ENCODE measurements at regions not wholly inside any gene's neighbourhood (a gene's known extent, or its start where the extent isn't known, plus 50 kb on each side); places are given as distances from the start of the nearest gene placed in this dataset.

DNA sequence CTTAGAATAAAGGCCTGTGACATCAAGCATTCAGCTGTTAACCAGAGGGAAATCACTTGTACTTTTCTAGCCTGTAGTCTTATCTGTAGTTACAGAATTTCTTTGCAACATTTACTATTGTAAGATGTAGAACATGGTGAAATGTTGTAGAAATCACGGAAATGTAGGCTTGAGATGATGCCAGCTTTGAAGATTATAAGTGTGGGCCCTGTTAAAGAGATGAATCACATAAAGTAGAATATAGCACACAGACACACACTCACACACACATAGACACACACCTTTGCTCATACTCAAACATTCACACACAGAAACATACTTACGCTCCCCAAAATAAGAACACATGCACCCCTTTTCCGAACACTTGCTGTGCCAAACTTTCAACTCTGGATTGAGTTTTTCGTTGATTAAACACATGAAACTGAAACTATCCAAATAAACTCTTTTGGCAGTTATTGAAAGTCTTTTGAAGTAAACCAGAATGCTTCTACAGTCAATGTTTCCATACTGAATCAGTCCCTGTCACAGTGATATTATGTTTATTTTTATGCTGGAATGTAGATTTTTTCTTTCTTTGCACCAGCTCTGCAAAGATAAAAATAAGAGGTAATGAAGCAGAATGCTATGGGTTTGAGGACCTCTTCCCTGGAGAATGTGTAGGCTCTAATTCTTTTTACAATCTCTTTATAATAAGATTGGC lies 230.3 kb upstream of the MEOX2 start:
- no peak for DNase-seq (ENCODE audit: low spot score)

DNA sequence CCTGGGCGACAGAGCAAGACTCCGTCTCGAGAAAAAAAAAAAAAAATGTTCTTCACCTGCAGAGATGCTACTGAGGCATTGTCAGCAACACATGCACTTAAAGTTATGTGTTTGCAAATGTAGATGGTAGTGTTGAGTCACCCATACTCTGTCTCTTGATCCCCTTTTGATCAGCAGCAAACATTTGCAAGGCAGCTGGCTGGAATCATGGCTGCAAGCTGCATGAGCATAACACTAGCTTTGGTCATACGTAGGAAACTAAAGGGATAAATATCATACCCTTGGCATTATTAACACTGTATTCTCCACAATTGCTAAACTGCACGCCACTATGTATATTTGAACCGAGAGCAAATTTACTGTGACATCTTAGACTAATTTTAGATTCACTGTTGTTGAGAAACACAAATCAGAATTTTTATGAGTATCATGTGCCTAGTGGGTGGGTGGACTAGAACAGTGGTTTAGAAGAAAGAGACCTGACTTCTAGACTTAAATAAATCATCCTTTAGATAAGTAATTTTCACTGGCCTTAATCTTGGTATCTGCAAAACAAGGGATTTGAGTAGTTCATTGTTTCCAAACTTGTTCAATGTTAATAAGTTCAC lies 229.3 kb upstream of the MEOX2 start:
- DNase-seq (ENCODE audit: low spot score) = no peak

DNA sequence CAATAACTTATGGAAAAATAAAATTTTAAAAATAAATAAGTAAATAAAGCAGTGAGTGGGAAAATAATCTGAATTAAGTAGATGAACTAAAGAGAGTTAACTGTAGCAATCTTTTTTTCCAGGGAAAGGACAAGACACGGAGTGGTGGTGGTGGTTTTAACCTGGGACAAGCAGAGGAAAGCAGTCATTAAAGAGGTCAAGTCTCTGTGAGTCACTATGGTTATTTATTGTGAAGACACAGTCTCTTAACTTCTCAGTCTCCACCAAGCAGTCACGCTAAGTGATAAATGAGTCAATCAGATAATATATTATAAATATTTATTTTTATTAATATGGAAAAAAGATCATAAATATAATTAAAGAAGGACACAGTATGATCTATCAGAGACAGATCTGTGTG lies 228.1 kb upstream of the MEOX2 start:
- DNase-seq (ENCODE audit: low spot score) = no peak

GRCh38 chr7:15906436-15906835 lies 220.0 kb upstream of the MEOX2 start:
- no peak for DNase-seq (ENCODE audit: low spot score)

DNA sequence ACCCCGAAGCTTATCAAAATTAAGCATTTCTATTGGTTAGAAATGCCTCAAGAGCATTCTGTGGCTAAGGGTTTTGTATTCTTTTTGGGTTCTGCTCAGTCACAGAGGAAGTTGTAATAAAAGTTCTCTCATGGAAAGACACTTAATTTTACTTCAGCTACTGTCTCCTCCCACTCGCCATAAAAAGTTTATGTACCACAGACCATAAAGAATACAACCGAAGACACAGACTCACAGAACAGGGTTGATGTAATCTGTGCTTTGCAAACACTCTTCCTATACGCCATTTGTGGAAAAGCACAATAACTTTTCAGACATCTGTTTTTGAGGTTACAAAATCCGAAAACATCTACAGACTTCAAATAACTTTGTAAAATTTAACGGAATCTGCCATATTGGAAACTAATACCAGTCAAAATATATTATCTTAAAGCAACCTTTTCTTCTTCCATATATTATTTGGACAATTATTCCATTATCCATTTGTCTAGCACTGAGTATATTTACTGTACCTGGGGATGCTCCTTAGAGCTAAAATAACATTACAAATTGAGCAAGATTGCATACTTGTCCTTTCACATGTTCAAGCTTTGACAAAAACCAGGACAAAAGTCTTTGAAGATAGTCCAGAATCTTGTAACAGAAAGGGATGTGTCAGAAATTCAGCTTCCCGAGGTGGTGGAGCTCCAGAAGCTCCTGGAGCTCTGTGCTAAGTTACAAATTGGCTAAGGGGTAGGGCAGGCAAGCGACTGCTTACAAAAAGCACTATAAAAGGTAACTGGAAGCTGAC lies 219.0 kb upstream of the MEOX2 start:
- DNase-seq (ENCODE audit: low spot score) = no peak

DNA sequence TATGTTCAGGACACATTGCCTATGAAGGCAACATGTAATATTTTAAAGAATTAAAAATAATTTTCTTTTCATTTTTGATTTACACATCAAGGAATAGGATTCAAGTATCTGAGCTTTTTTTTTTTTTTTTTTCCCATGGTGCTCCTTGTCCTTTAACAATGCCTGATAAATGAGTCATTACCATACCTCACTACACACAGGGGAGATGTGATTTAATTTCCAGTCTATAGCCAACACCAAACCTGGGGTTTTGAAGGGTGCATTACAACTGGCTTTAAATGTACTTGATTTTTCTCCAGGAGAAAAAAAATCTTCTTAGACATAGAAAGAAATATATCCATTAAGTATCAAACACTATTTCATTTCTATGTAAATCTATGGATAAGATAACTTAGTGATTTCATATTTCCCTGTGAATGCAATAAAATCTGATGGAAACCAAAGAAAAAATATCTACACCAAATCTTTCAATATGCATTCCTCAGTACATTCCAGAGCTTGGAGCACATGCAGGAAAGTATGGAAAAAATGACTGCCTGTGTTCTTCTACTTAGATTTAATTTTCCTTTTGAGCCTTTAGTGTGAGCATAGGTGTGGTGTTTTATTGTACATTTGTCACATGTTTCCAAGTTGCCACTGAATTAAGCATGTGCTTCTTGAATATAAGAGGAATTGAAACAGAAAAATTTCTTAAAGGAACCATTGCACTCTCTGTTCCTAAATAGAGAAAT lies 204.8 kb upstream of the MEOX2 start:
- DNase-seq (ENCODE audit: low spot score) = peak; percentile 7

DNA sequence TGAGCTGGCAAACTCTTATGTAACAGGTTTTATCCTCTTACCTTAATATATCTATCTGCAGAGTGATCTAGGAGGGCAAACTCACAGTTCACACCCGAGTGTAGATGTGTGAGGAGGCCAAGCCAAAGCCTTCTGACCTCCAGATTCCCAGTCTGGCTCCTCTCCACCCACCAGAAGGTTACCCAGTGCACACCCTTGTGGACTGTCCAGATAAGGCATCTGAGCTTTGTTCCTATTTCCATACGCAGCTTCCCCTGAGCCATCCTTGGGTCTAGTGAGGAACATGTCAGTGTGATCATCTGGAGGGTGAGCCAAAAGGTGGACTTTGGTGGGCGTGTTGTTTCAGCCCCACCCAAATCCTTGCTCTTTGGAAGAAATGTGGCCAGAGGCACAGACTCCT lies 203.0 kb upstream of the MEOX2 start:
- DNase-seq (ENCODE audit: low spot score) = peak; percentile 7

DNA sequence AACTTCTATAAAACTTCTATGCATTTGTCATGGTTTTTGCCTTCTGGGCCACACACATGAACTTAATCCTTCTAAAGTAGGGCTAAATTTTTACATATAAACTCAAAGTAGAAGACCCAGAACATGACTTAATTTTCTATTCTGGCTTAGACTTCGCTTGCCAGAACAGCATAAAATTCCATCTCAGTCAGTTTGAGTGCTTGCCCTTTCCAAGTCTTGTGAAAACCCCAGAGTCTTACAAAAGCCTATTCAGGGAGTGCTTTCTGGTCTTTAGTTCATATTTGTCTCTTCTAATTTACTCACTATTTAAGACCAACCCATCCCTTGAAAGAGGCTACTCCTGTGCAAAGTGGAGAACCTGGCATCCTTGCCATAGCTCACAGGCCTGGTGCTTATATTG lies 201.6 kb upstream of the MEOX2 start:
- no peak for DNase-seq (ENCODE audit: low spot score)

DNA sequence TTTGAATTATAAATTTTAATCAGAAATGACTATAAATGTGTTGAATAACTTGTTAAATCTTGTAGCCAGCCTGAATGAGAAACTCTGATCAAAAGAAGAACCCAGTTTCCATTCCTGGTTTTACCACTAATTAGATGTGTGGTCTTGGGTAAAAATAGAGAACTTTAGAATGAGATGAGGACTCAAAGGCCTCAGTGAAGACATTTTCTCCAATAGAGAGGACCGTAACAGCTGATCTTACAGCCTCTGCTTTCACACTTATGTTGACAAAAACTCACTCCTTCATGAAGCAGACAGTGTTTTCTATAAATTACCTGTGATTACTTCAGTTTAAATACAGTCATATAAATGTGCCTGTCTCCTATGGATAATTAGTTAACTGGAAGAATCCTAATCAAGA lies 200.1 kb upstream of the MEOX2 start:
- no peak for DNase-seq (ENCODE audit: low spot score)

- no peak for DNase-seq (ENCODE audit: low spot score)
Observed at GRCh38 chr7:15885678-15886077, 199.2 kb upstream of the MEOX2 start.

DNA sequence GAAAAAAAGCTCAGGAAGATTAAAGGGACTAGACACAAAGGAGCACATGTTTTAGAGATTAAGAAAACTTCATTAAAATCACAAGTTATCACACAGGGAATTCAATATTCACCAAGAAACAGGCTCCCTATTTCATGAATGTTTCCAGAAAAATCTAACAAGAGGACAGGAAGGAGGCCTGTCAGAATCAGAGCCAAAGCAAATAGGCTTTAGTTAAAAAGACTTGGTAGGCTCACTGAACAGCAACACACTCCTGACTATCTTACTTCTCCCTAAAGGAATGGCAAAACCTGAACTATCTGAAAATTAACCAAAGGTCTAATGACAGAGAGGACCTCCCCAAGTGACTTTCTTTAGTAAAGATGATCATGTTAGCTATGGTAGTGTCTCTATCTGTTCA lies 188.3 kb upstream of the MEOX2 start:
- DNase-seq (ENCODE audit: low spot score) = no peak

- no peak for DNase-seq (ENCODE audit: low spot score)
Observed at GRCh38 chr7:15870347-15870746, 183.9 kb upstream of the MEOX2 start.

- no peak for DNase-seq (ENCODE audit: low spot score)
Observed at GRCh38 chr7:15867441-15867840, 181.0 kb upstream of the MEOX2 start.

GRCh38 chr7:15866753-15867152 lies 180.3 kb upstream of the MEOX2 start:
- no peak for DNase-seq (ENCODE audit: low spot score)

DNA sequence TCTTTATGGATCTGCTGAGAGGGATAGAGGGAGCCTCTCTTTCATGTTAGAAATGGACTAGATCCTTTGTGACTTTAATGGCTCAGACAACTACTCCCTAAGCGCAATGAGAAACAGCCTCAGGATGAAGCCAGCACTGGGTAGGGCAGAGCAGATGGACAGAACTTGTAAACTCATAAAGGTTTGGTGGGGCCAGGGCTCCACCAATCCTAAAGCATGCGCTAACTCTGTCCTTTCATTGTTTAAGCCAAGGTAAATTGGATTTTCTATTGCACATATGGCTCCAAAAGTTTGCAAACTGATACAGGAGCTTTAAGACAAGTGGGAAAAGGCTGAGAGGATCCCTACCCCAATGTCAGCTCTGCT lies 178.1 kb upstream of the MEOX2 start:
- no peak for DNase-seq (ENCODE audit: low spot score)

DNA sequence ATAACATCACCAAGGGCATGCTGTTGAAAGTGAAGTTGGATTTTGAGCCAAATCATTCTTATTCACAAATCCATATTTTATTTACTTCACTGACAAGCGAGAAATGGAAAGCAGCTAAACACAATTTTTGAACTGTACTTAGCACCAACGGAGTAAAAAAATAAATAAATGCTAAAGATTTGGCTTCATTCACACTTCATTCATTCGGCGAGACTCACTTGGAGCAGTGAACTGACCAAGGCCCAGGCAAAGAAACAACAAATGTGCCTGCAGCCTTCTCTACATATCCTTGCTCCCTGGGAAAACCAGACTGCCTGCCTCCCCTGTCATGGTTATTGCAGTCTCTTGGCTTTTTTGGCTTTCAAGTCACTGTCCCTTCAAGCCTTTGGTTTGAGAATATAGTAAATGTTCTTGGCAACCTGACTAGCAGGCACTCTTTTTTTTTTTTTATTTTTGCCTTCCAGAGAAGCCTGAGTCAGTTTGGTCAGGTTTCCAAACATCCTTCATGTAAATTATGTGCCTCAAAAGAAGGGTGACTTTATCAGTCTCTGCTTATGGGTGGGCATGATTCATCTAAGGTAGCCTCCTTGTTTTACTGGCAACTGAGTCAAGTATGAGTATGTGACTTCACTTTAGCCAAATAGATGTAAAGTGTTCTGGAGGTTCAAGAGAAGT lies 177.6 kb upstream of the MEOX2 start:
- DNase-seq (ENCODE audit: low spot score) = peak; percentile 7

- DNase-seq (ENCODE audit: low spot score) = no peak
Observed at GRCh38 chr7:15862781-15863165, 176.3 kb upstream of the MEOX2 start.

GRCh38 chr7:15862016-15862780 lies 175.7 kb upstream of the MEOX2 start:
- DNase-seq (ENCODE audit: low spot score) = no peak

GRCh38 chr7:15860264-15860949 lies 173.9 kb upstream of the MEOX2 start:
- DNase-seq (ENCODE audit: low spot score) = no peak

DNA sequence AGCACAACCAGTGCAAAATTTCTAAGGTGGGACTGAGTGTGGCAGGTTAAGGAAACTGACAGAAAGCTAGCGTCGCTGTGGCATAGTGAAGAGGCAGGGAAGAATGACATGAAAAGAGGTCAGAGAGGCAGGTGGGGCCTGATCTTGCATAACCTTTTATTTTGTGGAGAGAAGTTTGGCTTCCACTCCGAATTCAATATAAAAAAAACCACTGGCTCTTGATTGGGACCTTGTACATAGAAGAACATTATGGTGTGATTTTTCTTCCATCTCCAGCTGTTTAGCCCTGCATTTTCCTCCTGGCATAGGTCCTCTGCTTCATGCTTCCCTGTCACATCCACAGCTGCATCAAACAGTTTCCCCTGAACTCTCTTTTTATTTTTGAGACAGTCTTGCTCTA lies 170.5 kb upstream of the MEOX2 start:
- no peak for DNase-seq (ENCODE audit: low spot score)

- DNase-seq (ENCODE audit: low spot score) = no peak
Observed at GRCh38 chr7:15856311-15856710, 169.8 kb upstream of the MEOX2 start.
